Muscle of leg (tissue), 3 donors: ENCODE measurements at regions not wholly inside any gene's neighbourhood (a gene's known extent, or its start where the extent isn't known, plus 50 kb on each side); places are given as distances from the start of the nearest gene placed in this dataset.

Experiments used
- DNase-seq: peaks from one replicate; pipeline ENCODE4 v3.0.0; 2013
- H3K27ac ChIP-seq: one replicate; pipeline ENCODE4 v1.5.1; 2013; ENCODE audit warnings: mild to moderate bottlenecking, low read length, control low read depth
- H3K27me3 ChIP-seq: one replicate; pipeline ENCODE4 v1.6.1; 2013; ENCODE audit warnings: low read length; ENCODE audit not compliant: control insufficient read depth, insufficient read depth
- H3K36me3 ChIP-seq: one replicate; pipeline ENCODE4 v1.6.1; 2013; ENCODE audit warnings: low read length; ENCODE audit not compliant: control insufficient read depth, insufficient read depth
- H3K4me1 ChIP-seq: one replicate; pipeline ENCODE4 v1.6.1; 2013; ENCODE audit warnings: low read length; ENCODE audit not compliant: control insufficient read depth, insufficient read depth
- H3K4me3 ChIP-seq: one replicate; pipeline ENCODE4 v1.5.1; 2013; ENCODE audit warnings: low read length, control low read depth
- H3K9me3 ChIP-seq: replicated peaks from 2 replicates; pipeline ENCODE4 v1.6.1; 2013; ENCODE audit warnings: low read depth, low read length; ENCODE audit not compliant: control insufficient read depth
- WGBS: methylation state at CpG from one replicate; pipeline ENCODE4 v1.1.5; 2013; ENCODE audit warnings: missing lambda C conversion rate; ENCODE audit not compliant: insufficient coverage; 5-methylcytosine and 5-hydroxymethylcytosine counted together

DNA sequence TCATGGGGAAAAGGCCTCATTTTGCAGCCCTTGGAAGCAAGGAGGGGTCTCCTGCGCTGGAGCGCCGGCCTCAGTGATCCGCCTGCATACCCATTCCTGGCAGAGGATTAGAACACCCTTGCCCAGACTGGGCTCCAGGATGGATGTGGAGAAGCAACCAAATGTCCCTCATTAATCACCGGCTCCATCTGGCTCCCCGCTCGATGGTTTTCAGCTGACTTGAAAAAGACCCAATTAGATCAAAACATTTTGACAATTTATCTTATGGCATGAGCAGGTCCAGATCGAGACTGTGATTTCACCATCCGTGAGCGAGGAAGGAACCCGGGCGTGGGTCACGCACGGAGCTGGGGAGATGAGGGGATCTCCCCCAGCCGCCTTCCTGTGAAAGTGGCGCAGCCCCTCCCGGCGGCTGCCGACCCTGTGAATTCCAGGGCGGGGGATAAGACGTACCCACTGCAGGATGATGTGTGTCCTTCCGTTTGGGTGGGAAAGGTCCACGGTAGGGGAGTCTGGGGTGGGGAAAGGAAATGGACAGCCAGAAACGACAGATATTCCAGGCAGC, 141.6 kb downstream of the EMX2 start:
- DNase-seq, result no peak
- no peaks in the 10 kb centered on the region for H3K36me3 ChIP-seq
- H3K4me3 ChIP-seq, result no peak overlapping the region
- H3K27me3 ChIP-seq, result peaks cover 3% of the 10 kb centered on the region
- no peaks in the 10 kb centered on the region for H3K9me3 ChIP-seq
- 78% methylated on average over 18 of the region's 24 CpGs for WGBS
- H3K27ac ChIP-seq, result no peak overlapping the region
- H3K4me1 ChIP-seq, result peaks cover 7% of the 10 kb centered on the region

DNA sequence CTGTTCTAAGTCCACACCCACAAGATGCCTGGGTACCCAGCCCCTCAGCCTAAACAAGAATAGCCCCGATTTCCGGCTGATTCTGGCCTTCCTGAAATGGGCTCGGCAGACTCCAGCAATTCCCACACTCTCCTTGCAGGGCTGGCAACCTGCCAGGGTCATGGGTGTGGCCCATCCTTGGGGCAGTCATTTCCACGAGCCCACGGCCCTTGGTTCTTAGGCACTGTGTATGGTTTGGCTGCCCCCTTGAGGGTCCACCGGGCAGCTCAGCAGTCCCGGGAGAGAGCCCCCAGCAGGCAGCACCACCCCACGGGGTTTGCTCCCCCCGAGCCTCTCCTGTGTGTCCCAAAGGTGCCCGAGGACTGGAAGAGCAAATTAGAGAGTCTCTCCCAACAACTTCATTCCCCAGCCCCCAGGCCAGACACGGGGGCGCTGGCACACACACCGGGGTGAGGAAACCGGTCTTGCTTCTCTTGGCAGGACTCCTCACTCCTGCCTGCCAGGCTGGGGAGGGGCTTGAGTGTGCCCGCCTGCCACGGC, 142.2 kb downstream of the EMX2 start:
- peak; percentile 40 for DNase-seq
- no peaks in the 10 kb centered on the region for H3K9me3 ChIP-seq
- H3K4me1 ChIP-seq, result peaks cover 7% of the 10 kb centered on the region
- H3K4me3 ChIP-seq, result no peak overlapping the region
- no peak overlapping the region for H3K27ac ChIP-seq
- H3K36me3 ChIP-seq, result no peaks in the 10 kb centered on the region
- WGBS, result 23% methylated on average over 11 of the region's 16 CpGs
- peaks cover 3% of the 10 kb centered on the region for H3K27me3 ChIP-seq

DNA sequence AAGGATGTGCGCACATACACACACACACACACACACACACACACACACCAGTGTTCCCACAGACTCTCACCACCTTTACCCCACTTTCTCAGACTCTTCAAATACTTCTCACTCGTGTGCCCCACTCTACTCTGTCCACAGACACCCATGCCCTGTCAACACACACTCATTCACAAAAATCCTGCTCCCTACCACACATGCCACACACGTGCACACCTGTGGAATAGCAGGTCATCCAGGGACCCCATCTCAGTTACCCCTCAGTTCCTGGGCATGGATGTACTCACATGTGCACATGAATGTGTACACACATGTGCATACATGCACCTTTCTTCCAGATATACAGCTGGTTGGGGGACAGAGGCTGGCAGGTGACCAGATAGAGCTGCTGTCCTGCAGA, 142.9 kb downstream of the EMX2 start:
- H3K9me3 ChIP-seq, result no peaks in the 10 kb centered on the region
- H3K36me3 ChIP-seq, result no peaks in the 10 kb centered on the region
- DNase-seq, result no peak
- H3K4me3 ChIP-seq, result no peak overlapping the region
- peaks cover 7% of the 10 kb centered on the region for H3K4me1 ChIP-seq
- 48% methylated on average over 2 of the region's 3 CpGs for WGBS
- H3K27ac ChIP-seq, result no peak overlapping the region
- peaks cover 3% of the 10 kb centered on the region for H3K27me3 ChIP-seq

DNA sequence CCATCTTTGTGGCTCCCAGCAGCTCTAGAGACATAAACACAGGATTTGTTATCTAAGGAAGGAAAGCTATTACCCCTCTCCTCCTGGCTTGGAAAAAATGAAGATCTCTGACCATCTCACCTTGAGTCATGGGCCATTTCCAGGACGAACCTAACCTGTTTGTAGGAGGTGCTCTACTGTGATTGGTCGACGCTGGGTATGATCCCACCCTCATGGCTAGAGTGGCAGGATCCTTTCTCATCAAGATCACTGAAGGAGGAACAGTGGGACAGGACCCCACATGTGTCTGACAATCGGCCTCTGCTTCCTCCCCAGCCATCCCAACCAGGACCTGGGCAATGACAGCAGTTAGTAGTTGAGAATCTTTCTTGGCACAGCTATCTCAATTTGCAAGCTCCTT, 144.1 kb downstream of the EMX2 start:
- H3K4me1 ChIP-seq, result peaks cover 7% of the 10 kb centered on the region
- no peak overlapping the region for H3K27ac ChIP-seq
- H3K27me3 ChIP-seq, result peaks cover 3% of the 10 kb centered on the region
- H3K9me3 ChIP-seq, result no peaks in the 10 kb centered on the region
- H3K4me3 ChIP-seq, result no peak overlapping the region
- H3K36me3 ChIP-seq, result no peaks in the 10 kb centered on the region
- 88% methylated on average over 2 of the region's 4 CpGs for WGBS
- DNase-seq, result no peak

DNA sequence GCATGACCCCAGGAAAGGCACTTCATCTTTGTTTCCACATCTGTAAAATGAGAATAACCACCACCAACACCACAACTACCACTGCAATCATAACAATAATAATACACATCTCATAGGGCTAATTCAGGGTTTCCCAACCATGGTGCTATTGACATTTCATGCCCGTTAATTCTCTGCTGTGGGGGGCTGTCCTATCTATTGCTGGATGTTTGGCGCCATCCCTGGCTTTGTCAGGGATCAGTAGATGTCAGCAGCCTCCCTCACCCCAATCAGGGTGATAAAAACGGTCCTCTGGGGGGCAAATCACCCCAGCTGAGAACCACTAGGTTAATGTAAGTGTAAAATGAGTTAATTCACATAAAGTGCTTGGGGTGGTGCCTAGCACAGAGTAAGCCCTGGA, 145.8 kb downstream of the EMX2 start:
- WGBS, result no CpG with 5 or more reads among the region's 3 CpGs
- H3K36me3 ChIP-seq, result no peaks in the 10 kb centered on the region
- H3K4me3 ChIP-seq, result no peak overlapping the region
- no peak for DNase-seq
- H3K27me3 ChIP-seq, result peaks cover 3% of the 10 kb centered on the region
- H3K27ac ChIP-seq, result no peak overlapping the region
- H3K4me1 ChIP-seq, result peaks cover 7% of the 10 kb centered on the region
- H3K9me3 ChIP-seq, result no peaks in the 10 kb centered on the region

DNA sequence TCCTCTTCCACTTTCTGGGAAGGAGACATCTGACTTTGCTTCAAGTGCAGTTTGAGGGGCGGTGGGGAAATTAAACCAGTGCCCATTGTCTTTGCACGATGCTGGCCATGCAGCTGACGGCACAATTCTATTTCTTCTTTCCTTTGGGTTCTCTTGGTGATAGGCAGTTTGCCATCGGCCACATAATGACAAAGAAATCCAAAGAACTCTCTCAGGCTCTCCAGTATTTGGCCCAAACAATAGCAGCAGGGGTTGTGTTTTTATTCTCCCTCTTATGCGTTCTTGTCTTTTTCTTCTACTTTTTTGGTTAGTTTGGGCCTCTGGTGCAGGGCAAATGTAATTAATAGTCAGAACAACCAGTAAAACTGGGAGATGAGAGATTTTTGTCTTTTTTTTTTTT, 147.0 kb downstream of the EMX2 start:
- Histone ChIP-seq H3K4me1 (peaks cover 5% of the 10 kb centered on the region), H3K27me3 (peaks cover 3% of the 10 kb centered on the region), H3K27ac (no peak overlapping the region), H3K4me3 (no peak overlapping the region), H3K9me3 (no peaks in the 10 kb centered on the region), H3K36me3 (no peaks in the 10 kb centered on the region)
- WGBS, result 95% methylated on average over 2 of the region's 5 CpGs
- DNase-seq, result no peak

DNA sequence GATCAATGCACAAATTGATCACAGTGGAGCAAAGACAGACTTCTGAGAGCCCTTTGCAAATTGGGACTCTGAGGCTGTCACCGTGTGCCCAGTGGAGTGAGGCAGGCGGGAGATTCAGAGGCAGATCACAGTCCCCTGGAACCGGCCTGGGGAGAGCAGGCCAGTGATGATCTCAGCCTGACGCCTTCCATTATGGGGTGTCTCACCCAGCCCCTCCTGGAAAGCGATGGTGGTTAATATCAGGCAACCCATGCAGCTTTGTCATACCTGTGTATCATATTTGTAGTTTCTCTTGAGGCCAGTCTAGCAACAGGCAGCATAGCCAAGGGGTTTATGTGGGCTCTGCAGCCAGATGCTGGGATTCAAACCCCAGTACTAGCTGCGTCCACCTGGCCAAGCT, 147.8 kb downstream of the EMX2 start:
- Histone ChIP-seq H3K9me3 (no peaks in the 10 kb centered on the region), H3K27ac (no peak overlapping the region), H3K36me3 (no peaks in the 10 kb centered on the region), H3K27me3 (peaks cover 3% of the 10 kb centered on the region), H3K4me3 (no peak overlapping the region), H3K4me1 (no peaks in the 10 kb centered on the region)
- 70% methylated on average over 4 of the region's 6 CpGs for whole genome bisulfite sequencing
- DNase-seq, result no peak

DNA sequence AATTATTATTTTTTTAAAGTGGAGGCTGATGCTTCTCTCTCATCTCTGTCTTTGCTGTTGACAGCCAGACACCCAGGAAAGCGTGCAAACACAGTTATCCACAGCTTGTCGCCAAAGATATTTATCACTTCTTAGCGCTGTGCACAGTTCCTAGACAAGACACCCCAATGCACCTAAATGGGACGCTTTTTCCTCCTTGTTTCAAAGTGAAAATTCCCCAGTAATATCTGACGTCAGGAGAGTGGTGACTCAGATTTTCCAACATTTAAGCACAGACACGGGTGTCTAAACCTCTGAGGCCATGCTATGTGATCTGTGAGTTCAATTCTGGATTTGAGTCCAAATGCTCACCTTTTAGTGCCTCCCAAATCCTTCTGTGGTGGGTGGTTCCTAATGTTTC, 151.6 kb downstream of the EMX2 start:
- peak; percentile 27 for DNase-seq
- Histone ChIP-seq H3K4me3 (no peak overlapping the region), H3K4me1 (no peaks in the 10 kb centered on the region), H3K36me3 (no peaks in the 10 kb centered on the region), H3K9me3 (no peaks in the 10 kb centered on the region), H3K27ac (no peak overlapping the region), H3K27me3 (peaks cover 2% of the 10 kb centered on the region)
- WGBS, result 55% methylated on average over 5 of the region's 6 CpGs

DNA sequence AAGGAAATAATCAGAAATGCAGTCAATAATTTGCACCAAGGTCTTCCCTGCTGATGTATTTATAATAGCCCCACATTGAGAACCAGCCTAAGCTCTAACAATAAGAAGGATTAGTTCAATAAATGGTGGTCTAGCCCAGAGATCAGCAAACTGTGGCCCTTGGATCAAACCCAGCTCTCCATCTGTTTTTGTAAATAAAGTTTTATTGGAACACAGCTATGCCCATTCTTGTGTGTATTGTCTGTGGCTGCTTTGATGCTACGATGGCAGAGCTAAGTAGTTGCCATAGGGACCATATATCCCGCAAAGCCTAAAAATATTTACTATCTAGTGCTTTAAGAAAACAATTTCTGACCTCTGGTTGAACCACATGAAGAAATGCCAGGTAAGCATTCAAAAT, 154.9 kb downstream of the EMX2 start:
- Histone ChIP-seq H3K4me1 (no peaks in the 10 kb centered on the region), H3K27me3 (peaks cover 2% of the 10 kb centered on the region), H3K36me3 (no peaks in the 10 kb centered on the region), H3K27ac (no peak overlapping the region), H3K4me3 (no peak overlapping the region), H3K9me3 (no peaks in the 10 kb centered on the region)
- no peak for DNase-seq
- WGBS, result no CpG with 5 or more reads among the region's 2 CpGs

DNA sequence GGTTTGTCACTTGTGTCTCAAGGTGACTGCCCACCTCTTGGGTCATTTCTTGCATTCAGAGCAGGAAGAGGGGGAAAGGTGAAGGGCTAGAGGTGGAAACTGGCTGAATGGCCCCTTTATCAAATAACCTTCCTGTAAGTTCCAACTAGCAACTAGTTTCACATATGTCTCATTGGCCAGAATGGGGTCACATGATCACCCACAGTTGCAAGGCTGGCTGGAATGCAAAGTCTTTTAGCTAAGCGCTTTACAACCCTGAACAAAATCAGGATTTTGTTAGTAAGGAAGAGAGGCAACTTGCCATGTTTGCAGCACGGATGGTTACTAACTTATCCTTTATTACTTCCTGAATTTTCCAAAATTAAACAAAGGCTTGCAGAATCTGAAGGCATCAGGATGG, 156.3 kb downstream of the EMX2 start:
- peak; percentile 13 for DNase-seq
- Histone ChIP-seq H3K27me3 (peaks cover 2% of the 10 kb centered on the region), H3K9me3 (no peaks in the 10 kb centered on the region), H3K4me1 (no peaks in the 10 kb centered on the region), H3K36me3 (no peaks in the 10 kb centered on the region), H3K27ac (no peak overlapping the region), H3K4me3 (no peak overlapping the region)
- WGBS, result no CpG with 5 or more reads among the region's 2 CpGs
